ENCODE measurements at regions not wholly inside any gene's neighbourhood (a gene's known extent, or its start where the extent isn't known, plus 50 kb on each side); places are given as distances from the start of the nearest gene placed in this dataset.

DNA sequence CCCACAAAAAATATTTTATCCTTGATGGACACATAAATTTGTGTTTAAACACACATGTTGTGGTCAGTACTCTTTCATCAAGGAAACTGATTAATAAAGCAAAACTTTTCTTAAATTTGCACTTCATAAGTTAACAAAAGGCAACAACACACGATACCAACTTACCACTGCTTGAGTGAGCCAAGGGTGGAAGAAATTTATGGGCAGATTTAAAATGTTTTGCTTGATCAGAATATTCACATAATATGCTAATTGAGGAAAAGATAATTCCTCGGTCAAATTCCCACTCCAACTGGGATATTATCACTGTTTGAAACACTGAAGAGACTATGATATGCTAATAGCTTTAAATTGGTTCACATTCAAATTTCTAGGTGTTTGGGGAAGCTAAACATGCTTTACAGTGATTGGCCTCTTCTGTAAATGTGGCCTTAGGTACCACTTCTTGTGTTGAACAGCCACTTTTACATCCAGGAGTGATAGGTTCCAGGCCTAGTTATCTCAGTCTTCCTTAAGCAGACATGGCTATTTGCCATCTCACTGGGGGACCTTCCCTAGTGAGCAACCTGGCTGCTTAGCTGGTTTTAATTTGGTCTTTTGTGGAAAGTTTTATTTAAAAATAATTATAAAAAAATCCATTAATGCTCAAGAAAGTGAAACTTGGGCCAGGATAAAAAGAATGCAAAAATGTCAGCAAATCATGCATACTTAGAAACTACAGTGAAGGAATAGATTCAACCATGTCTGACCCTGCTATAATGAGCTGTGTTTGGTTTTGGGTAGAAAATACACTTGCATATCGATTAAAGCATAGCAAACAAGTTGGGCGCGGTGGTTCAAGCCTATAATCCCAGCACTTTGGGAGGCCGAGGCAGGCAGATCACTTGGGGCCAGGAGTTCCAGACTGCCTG, 221.2 kb upstream of the MAP3K7 start:
- DNase-seq: no peak

DNA sequence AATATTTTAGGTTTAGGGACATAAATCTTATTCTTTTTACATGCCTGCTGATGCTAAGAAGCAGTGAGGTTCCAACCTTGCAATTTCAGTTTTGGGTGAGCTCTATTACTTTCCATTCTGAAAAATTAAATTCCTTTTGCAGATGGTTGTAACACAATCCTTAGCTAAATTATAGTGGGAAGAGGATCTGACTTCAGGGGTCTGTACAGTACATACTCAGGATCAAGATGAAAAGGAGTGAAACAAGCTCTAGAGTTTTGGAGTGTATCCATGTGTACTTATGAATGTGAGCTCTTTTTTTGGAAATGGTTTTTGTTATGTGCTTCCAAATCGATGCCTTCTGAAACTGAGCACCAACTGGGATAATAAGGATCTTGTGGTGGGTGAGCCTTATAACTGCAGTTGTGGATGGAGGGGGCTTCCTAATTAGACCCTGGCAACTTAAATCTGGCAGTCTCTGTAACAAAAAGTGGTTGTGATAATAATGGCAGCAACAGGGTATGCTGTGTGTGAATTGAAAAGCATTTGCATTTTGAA, 218.8 kb upstream of the MAP3K7 start:
- no peak for DNase-seq

DNA sequence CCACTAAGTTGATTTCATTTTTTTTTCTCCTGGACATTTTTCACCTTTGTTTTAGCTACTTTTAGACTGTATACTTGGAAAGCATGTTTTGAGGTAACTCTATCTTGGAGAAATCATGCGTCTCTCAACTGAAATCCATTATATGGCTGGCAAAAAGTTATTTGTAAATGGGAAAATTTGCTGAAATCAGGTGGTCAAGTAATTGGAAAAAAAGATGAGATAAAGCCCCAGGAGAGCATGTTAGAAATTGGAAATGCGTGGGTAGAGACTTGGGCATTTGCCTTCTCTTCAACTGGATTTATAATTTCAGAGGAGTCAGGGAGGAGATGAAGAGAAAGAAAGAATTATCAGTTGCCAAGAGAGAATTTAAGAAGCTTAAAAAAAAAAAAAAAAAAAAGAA, 217.1 kb upstream of the MAP3K7 start:
- no peak for DNase-seq

DNA sequence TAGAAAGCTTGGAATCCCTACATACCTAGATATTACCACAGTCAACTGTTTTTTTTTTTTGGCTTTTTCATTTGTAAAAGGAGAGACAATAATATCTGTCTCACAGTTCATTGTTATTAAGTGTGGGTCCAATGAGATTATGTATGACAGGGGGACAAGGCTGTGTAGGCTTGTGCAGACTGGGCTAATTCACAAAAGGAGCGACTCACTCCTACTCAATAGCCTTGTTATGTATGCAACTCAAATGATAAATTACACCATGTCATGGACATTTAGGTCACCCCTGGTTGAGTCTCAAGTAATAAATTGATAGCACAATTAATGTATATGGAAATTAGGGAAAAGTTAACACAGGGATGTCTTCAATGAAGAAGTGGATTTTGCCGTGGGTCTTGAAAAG, 208.2 kb upstream of the MAP3K7 start:
- no peak for DNase-seq

DNA sequence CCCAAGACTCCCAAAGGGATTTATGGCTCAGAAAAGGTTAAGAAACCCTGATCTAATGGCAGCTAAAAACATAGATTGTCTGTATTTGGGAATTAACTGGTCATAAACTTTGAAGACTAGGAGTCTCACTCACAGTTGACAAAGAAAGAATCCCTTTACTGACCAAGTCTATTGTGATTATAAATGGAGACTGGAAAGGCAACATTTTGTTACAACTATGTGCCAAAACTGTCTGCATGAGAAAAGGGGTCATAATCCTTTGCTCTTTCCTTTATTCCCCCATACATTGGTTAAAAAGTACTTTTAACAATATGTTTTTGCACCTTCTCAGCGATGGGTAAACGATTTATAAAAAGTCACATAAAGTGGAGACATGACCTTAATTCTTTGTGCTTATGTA, 206.9 kb upstream of the MAP3K7 start:
- no peak for DNase-seq

DNA sequence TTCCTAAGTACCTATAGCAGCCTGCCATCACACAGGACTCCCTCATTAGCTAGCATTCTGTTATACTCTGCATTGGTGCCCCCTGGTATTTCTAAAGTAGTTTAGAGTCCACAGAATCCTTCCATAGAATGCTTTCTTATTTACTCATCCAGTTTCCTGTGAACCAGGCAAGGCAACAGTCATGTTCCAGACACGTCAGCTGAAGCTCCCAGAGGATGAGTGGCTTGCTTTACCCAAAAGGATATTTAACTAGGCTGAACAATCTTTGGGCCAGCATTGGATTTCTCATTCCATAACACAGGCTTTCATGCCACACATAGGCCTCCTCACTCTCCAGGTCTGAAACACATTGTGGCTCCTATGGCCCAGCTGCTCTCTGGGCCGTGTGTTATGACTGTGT, 203.8 kb upstream of the MAP3K7 start:
- DNase-seq: no peak

DNA sequence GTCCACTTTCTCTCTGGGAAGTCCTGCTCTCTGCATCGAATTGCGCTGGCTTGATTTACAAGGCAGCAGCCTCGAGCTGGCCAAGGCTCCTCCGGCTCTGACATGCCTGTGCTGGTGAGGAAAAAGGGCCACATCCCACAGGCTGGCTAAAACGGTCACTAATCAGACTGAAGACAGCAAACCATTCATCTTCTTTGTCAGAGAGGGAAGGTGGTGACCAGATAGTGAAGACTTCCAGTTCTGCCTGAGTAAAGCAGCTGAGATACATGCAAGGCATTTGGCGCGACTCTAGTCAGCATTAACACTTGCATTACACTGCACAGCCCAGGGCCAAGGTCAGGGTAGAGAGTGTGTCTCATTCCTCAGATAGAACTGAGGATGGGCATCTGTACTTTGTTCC, 203.2 kb upstream of the MAP3K7 start:
- no peak for DNase-seq

DNA sequence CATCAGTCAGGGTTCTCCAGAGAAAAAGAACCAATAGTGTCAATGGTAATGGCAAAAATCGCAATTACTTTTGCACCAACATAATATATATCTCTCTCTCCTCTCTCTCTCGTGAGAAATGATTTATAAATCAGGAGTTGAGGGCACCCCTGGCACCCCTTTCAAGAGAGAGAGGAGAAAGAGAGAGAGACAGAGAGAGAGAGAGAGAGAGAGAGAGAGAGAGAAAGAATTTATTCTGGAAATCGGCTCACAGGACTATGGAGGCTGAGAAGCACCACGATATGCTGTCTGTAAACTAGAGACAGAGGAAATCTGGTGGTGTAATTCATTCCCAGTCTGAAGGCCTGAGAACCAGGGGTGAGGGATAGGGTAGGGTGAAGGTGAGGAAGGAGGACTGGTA, 201.9 kb upstream of the MAP3K7 start:
- no peak for DNase-seq

DNA sequence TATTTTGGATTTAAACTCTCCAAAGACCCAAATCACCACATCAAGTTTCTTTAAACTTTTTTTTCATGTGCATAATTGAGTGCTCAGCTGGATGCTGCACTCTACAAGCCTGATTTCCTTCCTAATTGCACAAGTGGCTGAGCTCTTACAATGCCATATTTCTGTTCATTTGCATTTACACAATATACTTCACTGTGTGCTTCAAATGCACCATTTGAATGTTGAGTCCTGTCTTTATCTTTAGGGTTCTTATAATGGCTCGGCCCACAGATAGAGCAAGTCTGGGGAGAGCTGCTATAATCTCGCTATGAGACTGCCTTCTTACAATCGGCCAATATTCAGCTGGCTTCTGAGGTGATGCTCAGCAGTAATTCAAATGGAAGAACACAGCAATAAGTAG, 200.6 kb upstream of the MAP3K7 start:
- DNase-seq: no peak

DNA sequence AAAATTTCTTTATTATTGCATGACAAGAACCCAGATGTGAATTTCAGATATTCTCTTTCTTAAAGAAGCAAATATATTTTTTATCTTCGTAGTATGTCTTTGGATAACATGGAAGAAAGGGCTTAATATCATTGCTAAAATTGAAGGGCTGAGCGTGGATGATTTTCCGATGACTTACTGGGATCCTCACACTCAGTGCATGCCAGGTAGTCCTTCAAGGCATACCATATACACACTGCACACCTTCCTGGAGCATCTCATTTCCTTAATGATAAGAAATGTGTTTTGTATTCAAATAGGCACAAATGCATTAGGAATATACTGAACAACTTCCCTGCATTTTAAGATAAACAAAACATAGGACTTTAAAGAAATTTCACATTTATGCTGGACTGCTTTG, 193.9 kb upstream of the MAP3K7 start:
- DNase-seq: no peak

DNA sequence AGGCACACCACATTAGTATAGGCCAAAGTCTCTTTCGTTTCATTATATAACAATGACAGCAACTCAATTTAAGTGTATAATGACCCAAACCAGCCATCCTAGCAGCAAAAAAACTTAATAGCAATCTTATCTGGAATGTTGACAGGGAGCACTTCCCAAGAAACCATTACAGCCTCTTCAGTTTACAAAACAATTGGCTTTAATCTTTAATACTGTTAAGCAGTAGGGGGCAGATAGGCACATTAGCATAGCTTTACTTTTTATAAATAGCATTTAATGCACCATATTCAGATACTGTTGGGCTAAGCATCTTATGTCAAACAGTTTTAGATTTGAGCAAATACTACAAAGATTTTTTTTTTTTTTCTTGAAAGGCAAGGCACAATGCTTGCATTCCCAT, 193.3 kb upstream of the MAP3K7 start:
- DNase-seq: no peak

DNA sequence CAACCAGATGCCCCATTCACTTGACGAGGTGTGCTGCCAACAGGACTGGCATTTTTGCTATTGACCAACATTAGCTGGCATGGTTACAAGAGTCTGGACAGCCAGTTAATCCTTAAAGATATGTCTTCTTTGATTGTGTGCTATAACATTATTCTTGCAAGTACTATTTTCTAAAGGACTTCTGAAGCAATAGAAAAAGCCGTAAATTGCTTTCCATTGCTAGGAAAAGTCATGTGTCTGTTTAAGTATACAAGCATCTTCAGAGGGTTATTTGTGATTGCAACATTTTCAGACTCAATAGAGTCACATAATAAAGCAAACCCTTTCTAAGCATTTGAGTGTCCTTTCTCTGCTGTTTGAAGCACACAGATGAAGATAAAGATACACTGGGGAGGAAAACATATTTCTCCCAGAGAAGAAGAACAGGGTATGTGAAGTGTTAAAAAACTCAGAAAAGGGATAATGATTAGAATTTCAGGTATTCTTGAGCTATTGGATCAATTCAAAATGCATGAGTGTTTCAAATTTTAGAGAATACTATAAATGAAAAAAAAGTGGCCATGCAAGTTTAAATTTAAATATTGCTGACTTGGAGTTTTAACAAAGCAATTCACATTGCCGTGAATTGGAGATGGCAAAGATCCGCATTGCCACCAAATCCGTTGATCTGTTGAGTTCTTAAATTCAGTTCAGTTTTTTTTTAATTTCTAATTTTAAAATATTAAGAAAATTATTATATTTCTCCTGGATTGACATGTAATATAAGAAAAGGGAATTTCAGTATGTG, 191.7 kb upstream of the MAP3K7 start:
- no peak for DNase-seq

DNA sequence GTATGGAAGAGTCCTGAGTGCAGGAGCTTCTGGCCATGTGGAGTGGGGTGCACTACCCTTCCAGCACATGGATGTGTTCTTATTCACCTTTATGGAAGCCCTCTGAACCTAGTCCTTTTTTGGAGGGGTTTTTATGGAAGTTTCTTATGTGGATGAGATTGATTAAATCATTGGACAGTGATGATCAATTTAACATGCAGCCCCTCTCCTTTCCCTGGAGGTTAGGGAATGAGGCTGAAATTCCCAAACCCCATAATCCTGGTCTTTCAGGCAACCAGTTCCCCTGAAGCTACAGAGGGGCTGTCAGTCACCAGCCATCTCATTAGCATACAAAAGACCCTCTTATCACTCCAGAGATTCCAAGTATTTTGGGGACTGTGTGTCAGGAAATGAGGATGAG, 183.9 kb upstream of the MAP3K7 start:
- DNase-seq: no peak

DNA sequence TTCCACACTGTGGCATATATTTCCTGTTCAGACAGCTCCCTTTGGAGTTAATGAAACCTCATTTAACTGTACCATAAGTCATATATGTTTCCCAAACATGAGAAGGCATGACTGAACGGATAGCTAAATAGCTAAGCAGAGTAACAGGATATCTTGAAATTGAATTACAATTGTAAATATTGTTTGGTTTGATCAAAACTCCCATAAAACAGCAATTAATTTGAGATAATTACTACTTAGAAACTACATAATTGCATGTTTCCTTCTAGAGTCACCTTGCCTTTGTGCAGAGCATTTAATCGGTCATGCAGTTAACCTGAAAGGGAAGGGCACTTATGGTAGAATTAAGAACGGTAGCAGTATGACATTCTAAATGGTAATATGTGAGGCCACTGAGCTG, 179.0 kb upstream of the MAP3K7 start:
- peak; percentile 95 for DNase-seq

DNA sequence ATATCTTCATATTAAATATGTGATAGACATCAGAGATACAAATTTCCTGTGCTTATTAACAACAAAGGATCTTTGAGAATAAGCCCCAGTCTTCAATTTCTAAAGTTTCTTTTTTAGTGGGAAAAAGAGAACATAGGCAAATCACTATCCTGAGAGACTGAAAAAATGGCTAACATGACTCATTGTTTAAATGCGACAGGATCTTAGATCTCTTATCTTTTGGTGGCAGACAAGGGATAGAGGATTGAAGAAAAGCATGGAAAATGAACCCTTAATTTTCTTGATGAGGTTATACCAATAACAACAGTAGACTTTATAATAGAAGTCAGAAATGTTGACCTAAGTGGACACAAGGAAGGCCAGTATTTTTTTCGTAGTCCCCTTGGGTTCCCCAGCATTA, 178.6 kb upstream of the MAP3K7 start:
- DNase-seq: no peak

DNA sequence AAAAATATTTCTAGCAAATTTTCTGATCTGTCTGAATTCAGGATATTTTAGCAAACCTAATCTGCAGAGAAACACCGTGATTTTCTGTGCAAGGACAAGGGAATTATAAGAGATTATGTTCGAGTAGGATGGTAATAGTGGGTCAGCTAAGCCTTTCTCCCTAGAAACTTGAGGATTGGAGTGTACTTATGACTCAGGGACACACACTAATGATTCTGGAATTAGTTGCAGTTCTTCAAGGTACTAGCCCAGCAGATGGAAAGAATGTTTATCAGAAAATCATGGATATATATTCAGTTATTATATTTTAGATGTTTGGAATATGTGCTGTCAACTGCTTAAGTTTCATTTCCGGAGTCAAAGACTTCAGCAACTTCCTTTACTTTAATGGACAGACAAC, 177.1 kb upstream of the MAP3K7 start:
- no peak for DNase-seq

DNA sequence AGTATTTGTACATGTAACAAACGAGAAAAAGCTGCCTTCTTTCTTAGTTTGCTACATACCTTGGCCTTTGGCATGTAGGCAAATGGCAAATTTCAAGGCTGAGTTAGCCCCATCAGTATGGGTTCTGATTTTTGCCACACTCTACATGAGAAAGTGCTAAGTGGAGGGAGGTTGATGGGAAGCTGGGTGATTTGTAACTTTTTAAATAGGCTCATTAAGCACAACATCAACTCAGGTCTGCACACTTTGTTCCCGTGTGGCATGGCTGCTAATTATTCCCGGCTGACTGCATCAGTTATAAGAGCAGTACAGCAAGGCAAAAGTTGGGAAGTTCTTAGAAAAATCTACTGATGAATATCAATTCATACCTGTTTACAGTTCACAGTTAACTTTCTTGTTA, 172.8 kb upstream of the MAP3K7 start:
- no peak for DNase-seq

DNA sequence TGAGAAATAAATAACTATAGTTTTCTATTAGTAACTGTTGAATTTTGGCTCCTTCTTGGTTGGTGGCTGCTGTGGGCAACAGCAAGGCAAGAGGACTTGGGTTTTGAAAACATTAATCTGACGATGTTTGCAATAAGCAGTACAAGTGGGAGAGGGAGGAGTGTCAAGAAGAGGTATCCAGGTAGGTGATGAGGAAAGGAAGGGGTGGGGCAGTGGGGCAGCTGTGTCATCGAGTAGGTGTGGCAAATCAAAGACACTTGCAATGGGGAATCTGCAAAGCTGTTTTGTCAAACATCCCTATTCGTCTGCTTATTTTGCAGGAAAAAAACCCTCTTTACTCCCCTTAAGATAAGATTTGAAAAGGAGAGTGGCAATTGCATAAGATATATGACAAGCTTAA, 171.9 kb upstream of the MAP3K7 start:
- no peak for DNase-seq

DNA sequence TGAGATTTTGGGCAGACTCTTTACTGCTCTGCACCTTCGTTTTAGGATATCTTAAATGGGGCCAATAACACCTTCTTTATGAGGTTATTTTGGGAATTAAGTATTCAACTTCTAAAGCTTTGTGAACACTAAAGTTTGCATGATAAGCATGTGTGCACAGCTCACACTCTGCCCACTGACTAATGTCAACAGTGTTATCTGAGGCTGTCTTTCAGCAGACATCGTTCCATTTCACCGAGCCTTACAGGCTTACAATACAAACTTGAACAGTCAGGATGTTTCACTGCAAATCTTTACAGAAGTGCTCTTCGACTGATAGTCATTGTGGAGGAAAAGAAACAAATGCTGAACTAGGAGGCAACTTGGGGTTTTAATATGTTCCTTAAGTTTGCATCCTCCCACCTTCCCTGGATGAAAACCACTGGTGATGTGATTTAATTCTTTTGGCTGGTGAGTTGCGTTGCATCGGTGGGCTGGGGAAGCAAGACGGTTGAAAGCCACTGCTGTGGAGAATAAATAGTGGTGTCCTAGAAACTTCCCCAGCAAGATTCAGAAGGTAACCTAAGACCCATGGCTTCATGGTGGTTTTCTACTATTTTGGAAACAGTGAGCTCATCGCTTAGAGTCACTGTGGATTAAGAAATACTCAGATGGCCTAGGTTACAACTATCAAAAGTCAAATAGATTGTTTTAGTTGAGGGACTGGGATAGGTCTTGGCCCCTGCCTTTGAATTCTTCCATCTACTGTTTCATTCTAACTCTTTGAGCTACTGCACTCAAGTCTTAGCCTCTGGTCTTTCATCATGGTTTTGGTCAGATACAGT, 167.2 kb upstream of the MAP3K7 start:
- no peak for DNase-seq

DNA sequence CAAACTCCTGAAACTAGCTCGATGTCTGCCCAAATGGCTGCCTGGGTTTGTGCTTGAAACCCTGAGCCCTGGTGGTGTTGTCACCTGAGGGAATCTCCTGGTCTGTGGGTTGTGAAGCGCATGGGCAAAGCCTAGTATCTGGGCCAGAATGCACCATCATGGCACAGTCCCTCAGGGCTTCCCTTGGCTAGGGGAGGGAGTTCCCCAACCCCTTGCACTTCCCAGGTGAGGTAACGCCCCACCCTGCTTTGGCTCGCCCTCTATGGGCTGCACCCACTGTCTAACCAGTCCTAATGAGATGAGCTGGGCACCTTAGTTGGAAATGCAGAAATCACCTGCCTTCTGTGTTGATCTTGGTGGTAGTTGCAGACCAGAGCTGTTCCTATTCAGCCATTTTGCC, 152.9 kb upstream of the MAP3K7 start:
- DNase-seq: no peak

DNA sequence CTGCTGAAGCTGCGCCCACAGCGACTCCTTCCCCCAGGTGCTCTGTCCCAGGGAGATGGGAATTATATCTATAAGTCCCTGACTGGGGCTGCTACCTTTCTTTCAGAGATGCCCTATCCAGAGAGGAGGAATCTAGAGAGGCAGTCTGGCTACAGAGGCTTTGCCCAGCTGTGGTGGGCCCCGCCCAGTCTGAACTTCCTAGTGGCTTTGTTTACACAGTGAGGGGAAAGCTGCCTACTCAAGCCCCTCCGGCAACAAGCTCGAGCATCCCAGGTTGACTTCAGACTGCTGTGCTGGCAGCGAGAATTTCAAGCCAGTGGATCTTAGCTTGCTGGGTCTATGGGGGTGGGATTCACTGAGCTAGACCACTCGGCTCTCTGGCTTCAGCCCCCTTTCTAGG, 152.5 kb upstream of the MAP3K7 start:
- no peak for DNase-seq

DNA sequence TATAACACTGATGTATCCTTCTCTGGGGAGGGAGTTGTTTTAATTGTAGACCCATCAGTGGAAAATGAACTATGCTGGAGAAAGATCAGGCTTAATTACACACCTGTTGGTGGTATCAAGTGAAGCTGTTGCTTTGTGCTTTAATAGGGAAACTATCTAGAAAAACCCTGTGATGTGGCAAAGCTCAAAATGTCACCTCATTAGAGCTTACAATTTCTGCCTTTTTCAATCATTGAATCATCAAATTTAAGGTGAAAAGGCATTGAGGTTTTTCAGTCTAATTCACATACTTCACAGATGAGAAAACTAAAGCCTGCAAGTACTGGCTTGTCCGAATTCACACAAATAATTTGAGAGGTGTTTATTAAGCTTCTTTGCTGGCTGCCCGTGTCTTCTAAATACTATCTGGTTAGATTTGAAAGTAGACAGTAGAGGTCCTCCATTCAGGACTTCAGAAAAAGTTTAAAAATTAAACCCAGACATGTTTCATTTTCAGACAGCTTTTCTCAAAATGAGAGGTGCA, 143.3 kb upstream of the MAP3K7 start:
- peak; percentile 33 for DNase-seq

DNA sequence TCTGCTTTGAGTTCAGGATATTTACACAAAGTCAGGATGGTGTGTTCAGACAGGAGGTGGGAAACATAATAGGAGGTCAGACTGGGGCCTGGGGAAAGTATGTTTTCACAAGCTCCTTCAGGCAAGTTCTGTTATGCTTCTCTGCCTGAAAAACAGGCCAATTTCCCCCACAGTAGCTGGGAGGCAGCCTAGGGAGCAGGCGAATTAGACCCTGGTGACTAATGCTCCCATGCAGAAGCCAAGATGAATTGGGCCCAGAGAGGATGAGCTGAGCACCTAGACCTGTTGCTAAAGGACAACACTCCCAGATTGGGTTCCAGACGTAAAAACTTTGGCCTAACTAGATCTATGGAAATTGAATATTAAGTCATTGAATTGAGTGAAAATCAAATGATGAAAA, 142.2 kb upstream of the MAP3K7 start:
- DNase-seq: no peak
